Lower leg skin (tissue), 4 donors: ENCODE measurements at regions not wholly inside any gene's neighbourhood (a gene's known extent, or its start where the extent isn't known, plus 50 kb on each side); places are given as distances from the start of the nearest gene placed in this dataset.

ENCODE experiments used
- DNase-seq, 2 donors: peaks; one replicate each; pipeline ENCODE4 v3.0.0-alpha.2; 2019; ENCODE audit warnings: low spot score in 2 of 2
- H3K4me3 ChIP-seq: fragments of 200-600 bp; sonication (generic); 2 replicates; pipeline ENCODE4 v1.5.1; 2017; ENCODE audit warnings: mild to moderate bottlenecking, low read depth; ENCODE audit not compliant: poor library complexity, severe bottlenecking
- POLR2A ChIP-seq, 2 donors: fragments of 450-650 bp; IDR thresholded peaks; one replicate each; pipeline ENCODE4 v1.6.1; 2016 to 2017; ENCODE audit warnings: antibody characterized with exemption in 2 of 2, mild to moderate bottlenecking in 1 of 2, moderate library complexity in 1 of 2
- WGBS, 2 donors: methylation state at CpG; one replicate each; pipeline ENCODE4 v1.1.5; 2018; 5-methylcytosine and 5-hydroxymethylcytosine counted together
- intact Hi-C: fragments of 100-400 bp; cut with DNase I; formaldehyde crosslinking; loops from one replicate; pipeline ENCODE4 v1.15.0; 2023; ENCODE audit warnings: low total_unique reads
- TF ChIP-seq, protein P1 (sequence below), 3 donors: fragments of 450-650 bp; IDR thresholded peaks; one replicate each; pipeline ENCODE4 v1.5.1; 2016; ENCODE audit warnings: antibody characterized with exemption in 3 of 3, mild to moderate bottlenecking in 3 of 3, moderate library complexity in 2 of 3

DNA sequence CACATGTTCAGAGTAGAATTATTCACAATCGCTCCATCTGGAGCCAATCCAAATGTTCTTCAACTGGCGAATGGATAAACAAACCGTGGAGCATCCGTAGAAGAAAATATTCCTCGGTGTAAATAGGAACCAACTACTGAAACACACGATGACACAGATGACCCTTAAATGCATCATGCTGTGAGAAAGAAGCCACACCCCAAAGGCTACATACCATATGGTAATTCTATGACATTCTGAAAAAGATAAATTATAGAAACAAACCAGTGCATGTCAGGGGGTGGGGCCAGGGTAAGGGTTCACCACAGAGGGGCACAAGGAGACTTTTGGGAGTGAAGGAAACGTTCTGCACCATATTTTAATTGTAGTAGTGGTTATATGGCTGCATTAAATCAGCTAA, 312.2 kb upstream of the SMIM21 start:
- TF ChIP-seq POLR2A (IDR thresholded peaks at IDR 0.05), result no peak
- TF ChIP-seq, protein P1, sequence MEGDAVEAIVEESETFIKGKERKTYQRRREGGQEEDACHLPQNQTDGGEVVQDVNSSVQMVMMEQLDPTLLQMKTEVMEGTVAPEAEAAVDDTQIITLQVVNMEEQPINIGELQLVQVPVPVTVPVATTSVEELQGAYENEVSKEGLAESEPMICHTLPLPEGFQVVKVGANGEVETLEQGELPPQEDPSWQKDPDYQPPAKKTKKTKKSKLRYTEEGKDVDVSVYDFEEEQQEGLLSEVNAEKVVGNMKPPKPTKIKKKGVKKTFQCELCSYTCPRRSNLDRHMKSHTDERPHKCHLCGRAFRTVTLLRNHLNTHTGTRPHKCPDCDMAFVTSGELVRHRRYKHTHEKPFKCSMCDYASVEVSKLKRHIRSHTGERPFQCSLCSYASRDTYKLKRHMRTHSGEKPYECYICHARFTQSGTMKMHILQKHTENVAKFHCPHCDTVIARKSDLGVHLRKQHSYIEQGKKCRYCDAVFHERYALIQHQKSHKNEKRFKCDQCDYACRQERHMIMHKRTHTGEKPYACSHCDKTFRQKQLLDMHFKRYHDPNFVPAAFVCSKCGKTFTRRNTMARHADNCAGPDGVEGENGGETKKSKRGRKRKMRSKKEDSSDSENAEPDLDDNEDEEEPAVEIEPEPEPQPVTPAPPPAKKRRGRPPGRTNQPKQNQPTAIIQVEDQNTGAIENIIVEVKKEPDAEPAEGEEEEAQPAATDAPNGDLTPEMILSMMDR (IDR thresholded peaks at IDR 0.05), result no peak
- WGBS, 2 donors, result 46 to 52% methylated on average over 7 of the region's 7 CpGs
- no peak for DNase-seq
- intact Hi-C loops, result loop anchor here (10.0 kb wide), 1 partner anchor 955 kb away; no protein-coding TSS in a partner anchor
- no peak overlapping the region for H3K4me3 ChIP-seq

DNA sequence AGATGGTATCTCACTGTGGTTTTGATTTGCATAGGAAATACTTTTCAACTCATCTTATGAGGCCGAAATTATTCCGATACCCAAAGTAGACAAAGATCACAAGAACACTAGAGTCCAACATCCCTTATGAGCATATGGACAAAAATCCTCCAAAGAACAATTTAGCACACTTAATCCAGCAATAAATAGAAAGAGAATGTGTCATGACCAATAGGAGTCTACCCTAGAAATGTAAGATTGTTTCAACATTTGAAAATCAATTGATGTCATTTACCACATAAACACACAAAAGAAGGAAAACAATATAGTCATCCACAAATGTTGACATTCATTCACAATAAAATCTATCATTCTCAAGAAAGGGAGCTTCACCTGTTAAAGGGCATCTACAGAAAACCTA, 307.8 kb upstream of the SMIM21 start:
- intact Hi-C loops, result no loop called here
- DNase-seq, result no peak
- TF ChIP-seq, protein P1 (IDR thresholded peaks at IDR 0.05), result no peak
- no peak for TF ChIP-seq POLR2A (IDR thresholded peaks at IDR 0.05)
- 93 to 95% methylated on average over 2 of the region's 2 CpGs for WGBS, 2 donors
- no peak overlapping the region for H3K4me3 ChIP-seq

DNA sequence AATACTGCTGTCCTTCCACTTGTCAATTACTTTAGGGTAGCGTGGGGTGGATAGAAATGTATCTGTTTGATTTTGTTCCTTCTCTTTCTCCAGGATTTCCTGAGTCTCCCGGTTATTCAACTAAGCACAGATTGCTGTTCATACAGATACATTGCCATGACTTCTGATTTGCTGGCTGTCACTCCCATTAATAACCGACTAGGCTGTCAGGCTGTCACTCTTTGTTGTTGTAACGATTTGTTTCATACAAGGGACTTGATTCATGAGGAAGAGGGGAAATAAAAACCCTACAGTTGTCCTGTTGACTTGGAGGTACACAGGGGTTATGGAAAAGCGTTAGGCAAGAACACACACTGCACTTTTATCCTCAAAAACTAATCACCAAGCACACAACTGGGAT, 302.7 kb upstream of the SMIM21 start:
- DNase-seq, result no peak
- TF ChIP-seq POLR2A (IDR thresholded peaks at IDR 0.05), result no peak
- TF ChIP-seq, protein P1 (IDR thresholded peaks at IDR 0.05), result no peak
- WGBS, 2 donors, result 43 to 47% methylated on average over 5 of the region's 5 CpGs
- no peak overlapping the region for H3K4me3 ChIP-seq
- intact Hi-C loops, result no loop called here

DNA sequence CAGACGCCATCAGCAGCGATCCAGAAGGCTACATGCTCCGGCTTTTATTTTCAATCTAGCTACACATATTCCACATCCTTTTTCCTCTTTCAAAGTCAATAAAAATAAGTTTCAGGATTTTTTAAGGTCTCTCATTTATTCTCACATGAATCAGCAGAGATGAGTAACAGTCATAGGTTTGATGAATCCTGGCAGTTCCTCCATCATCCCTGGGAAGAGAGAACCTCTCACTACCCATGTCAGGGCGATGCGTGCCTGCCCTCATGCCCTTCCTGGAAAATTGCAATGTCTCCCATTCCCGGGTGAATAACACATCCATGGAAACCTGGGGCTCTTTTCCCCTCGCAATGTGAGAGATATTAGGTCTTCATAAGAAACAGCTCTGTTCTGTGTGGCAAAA, 301.1 kb upstream of the SMIM21 start:
- intact Hi-C loops, result no loop called here
- WGBS, 2 donors, result 83 to 85% methylated on average over 7 of the region's 7 CpGs
- DNase-seq, result no peak
- TF ChIP-seq, protein P1 (IDR thresholded peaks at IDR 0.05), result no peak
- TF ChIP-seq POLR2A (IDR thresholded peaks at IDR 0.05), result no peak
- H3K4me3 ChIP-seq, result no peak overlapping the region

DNA sequence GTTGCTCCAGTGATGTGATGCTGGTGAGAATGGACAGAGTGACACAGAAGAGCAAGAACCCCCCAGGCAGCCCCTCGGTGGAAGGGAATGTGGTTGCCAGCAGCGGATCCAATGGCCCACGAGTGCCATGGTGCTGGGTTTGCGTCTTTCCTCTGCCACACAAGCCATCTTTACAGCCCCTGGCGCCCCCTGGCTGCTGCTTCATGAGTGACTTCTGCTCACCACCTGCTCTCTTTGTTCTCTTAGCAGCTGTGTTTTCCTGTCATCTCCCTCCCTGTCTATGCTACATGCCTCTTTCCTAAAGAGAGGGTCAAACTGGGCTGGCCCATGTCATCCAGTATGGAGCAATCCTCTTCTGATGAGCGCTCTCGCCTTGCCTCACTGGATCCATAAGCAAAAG, 300.0 kb upstream of the SMIM21 start:
- no peak overlapping the region for H3K4me3 ChIP-seq
- intact Hi-C loops, result no loop called here
- DNase-seq, result no peak
- TF ChIP-seq, protein P1 (IDR thresholded peaks at IDR 0.05), result no peak
- no peak for TF ChIP-seq POLR2A (IDR thresholded peaks at IDR 0.05)
- 62 to 65% methylated on average over 7 of the region's 7 CpGs for WGBS, 2 donors
